WTC11 (cell line): ENCODE measurements at regions not wholly inside any gene's neighbourhood (a gene's known extent, or its start where the extent isn't known, plus 50 kb on each side); places are given as distances from the start of the nearest gene placed in this dataset.
"Not testable (repeated sequence)": the region's sequence is repeated elsewhere in the genome, so short reads cannot be mapped to it uniquely, and the experiment has no call there.

Experiments
- NR2C2 ChIP-seq: sonication (generic); formaldehyde crosslinking; IDR thresholded peaks from 2 replicates; pipeline ENCODE4 v1.8.0; 2022; ENCODE audit warnings: mild to moderate bottlenecking, missing genetic modification reagents
- TF ChIP-seq, protein P1 (sequence below): sonication (generic); formaldehyde crosslinking; IDR thresholded peaks from 2 replicates; pipeline ENCODE4 v1.8.0; 2022; ENCODE audit warnings: mild to moderate bottlenecking, missing genetic modification reagents

GRCh38 chr22:11594552-11594951 is 3933.4 kb upstream of the OR11H1 start:
- TF ChIP-seq, protein P1, sequence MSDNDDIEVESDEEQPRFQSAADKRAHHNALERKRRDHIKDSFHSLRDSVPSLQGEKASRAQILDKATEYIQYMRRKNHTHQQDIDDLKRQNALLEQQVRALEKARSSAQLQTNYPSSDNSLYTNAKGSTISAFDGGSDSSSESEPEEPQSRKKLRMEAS (CRISPR knock-in tag) = not testable (repeated sequence)
- TF ChIP-seq NR2C2 (CRISPR knock-in tag) = not testable (repeated sequence)
